ENCODE measurements at regions not wholly inside any gene's neighbourhood (a gene's known extent, or its start where the extent isn't known, plus 50 kb on each side); places are given as distances from the start of the nearest gene placed in this dataset.
"Not testable (repeated sequence)": the region's sequence is repeated elsewhere in the genome, so short reads cannot be mapped to it uniquely, and the experiment has no call there.

DNA sequence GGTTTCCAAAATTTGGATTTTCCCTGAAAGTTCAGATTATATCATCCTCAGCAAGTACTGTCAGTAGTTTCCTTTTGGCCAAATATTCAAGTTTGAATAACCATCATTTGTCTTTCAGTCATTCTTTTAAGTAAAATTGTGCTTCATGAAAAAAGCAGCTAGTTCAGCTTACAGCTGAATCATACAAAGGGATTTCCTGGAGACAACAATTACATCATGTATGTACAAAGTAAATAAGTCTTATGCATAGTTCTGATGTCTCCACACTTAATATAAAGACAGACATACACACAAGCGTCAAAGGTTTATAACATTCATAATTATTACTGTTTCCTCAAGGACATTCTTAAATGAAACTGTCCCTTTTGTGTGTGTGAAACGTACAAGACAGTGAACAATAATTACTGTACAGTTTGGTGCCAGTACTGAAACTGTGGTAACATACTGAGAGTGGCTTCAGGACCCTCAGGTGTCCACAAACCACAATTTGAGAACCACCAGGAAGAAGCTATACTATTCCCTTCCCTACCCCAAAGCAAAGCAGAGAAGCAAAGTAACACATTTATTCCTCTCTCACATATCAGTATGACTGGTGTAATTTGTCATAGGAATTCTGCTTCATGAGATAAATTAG lies 746.6 kb downstream of the TAF11L14 start:
- no peak for DNase-seq

DNA sequence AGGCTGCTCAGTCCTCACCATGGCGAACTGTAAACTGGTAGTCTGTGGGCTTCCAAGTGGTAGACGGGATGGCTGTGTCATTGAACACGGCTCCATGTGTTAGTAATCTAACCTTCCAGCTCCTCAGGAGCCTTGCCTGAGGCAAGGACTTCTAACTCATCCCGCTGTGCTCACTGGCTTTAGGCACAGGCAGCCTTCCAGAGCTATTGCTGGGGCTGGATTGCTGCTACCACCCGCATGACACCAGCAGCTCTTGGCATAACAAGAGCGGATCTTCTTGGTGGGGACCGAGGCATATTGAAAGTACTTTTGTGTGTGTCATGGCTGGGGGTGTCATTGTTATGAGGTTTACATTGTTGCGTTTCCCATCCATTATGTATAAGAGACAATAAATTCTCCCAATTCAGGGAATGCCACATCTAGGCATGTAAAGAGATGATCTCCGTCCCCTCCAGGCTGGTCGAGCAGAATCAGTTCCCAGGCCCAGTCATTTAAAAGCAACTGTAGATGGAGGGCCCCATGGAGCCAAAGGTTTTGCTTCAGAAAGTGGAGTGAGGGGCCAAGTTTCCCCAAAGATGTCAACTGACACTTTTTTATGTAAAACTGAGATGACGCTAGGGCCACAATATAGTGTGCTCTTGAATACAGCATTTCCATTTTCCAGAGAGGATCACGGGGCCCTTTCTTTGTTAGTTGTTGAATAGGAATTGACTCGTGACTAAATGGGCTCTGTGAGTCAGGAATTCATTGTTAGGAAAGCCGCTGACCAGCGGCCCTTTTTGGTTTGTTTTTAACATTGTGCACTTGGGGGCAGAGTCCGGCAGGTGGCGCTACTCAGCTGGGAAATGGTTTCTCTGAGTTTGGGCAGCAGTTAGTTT lies 759.5 kb downstream of the TAF11L14 start:
- DNase-seq, result no peak

DNA sequence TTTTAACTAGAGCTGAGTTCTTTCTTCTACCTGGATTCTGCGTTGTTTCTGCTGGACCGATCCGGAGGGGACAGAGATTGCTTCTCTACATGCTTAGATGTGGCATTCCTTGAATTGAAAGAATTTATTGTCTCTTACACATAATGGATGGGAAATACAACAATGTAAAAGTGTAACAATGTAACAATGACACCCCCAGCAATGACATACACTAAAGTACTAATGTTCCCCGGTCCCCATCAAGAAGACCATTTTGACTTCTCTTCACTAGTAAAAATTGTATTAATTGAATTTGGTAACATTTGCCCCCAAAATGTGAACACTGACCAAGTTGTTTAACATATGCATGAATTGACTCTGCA lies 760.2 kb downstream of the TAF11L14 start:
- no peak for DNase-seq

DNA sequence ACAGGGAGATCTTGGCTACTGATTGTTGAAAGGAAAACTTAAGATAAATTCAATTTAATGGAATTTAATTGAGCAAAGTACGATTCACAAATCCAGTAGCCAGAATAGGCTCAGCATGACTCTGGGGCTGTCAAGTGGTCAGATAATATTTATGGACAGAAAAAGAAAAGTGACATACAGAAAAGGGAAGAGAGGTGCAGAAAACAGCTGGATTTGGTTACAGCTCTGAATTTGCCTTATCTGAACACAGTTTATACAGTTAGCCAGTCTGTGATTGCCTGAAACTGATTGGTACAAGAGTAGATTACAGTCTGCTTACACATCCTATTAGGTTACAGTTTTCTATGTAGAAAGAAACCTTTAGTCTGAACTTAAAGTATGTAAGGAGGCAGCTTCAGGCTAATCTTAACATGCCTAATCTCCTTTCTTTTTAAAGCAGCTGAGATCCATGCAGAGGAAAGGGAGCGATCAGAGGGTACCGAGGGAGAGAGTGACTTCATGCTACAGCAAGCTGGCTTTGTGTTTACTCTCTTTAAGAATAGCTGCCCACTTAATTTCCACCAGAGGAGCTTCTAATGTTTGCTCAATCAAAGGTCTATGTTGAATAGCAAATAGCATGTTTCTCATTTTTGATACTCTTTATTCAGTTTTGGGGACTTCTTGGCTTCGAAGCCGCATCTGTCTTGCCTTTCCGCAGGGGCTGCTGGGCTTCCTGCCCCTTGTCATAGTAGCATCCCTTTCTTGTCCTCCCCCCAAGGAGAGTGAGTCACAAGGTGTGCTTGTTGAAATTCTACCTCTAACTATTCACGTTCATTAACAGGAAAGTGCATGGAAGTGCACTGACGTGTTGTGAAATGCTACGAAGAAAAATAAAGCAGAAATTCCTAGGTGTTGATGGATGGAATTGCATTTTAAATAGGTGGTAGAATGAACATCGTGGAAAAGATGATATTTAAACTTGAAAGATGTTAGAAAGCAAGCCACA lies 761.2 kb downstream of the TAF11L14 start:
- no peak for DNase-seq

DNA sequence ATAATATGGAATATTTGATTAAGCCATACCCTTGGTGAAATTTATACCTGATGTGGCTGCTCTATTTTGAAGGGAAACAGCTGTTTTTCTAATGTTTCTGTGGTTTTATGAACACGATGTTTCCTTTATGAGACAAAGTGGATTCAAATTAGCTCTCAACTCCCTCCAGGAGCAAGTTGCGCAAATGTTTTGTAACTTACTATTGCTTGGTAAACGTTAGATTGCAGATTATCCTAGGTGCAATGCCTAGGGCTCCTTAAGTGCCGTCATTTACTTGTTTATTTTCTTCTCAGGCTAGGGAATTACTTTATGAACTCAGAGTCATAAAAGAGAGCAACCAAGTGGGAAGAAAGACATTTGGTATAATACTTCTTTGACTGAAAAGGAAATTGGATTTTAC lies 763.1 kb downstream of the TAF11L14 start:
- DNase-seq, result no peak

DNA sequence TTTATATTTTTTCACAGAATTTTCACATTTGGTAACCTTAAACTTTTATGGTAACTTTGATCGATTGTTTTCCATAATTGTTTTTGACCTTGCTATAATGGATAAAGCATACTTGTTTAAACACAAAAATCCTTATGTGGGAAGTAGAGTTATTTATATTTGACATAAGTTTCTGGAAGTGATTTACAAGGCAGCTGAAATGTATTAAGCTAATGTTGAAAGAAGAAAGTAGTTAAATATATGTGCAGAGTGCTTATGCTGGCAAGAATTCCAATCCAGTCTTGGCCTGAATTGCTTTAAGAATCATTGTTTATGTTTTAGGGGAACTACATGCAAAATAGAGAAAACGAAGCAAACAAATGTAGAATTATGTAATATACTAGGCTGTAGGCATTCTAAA lies 763.6 kb downstream of the TAF11L14 start:
- DNase-seq, result no peak

DNA sequence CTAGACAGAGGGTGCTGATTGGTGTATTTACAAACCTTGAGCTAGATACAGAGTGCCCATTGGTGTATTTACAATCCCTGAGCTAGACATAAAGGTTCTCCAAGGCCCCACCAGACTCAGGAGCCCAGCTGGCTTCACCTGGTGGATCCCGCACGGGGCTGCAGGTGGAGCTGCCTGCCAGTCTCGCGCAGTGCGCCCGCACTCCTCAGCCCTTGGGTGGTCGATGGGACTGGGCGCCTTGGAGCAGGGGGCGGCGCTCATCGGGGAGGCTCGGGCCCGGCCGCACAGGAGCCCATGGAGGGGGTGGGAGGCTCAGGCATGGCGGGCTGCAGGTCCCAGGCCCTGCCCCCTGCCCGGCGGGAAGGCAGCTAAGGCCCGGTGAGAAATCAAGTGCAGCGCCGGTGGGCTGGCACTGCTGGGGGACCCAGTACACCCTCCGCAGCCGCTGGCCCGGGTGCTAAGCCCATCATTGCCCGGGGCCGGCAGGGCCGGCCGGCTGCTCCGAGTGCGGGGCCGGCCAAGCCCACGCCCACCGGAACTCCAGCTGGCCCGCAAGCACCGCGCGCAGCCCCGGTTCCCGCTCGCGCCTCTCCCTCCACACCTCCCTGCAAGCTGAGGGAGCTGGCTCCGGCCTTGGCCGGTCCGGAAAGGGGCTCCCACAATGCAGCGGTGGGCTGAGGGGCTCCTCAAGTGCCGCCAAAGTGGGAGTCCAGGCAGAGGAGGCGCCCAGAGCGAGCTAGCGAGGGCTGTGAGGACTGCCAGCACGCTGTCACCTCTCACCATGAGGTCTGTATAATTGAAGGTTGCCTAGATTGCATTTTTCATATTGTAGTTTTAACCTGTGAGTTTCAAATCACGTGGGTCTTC lies 765.4 kb downstream of the TAF11L14 start:
- not testable (repeated sequence) for DNase-seq

DNA sequence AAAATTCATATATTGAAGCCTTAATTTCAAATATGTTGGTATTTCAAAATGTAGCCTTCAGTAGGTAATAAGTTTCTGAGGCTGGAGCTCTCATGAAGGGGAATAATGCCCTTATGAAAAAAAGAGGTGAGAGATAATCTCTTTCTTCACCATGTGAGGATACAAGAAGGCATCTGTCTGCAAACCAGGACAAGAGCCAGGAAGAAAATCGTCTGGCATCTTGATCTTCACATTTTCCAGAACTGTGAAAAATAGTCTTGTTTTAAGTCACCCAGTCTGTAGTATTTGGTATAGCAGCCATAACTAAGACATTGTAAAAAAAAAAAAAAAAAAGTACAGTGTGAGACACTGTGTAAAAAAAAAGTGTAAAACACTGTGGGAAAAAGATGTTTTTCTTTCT lies 768.9 kb downstream of the TAF11L14 start:
- no peak for DNase-seq

DNA sequence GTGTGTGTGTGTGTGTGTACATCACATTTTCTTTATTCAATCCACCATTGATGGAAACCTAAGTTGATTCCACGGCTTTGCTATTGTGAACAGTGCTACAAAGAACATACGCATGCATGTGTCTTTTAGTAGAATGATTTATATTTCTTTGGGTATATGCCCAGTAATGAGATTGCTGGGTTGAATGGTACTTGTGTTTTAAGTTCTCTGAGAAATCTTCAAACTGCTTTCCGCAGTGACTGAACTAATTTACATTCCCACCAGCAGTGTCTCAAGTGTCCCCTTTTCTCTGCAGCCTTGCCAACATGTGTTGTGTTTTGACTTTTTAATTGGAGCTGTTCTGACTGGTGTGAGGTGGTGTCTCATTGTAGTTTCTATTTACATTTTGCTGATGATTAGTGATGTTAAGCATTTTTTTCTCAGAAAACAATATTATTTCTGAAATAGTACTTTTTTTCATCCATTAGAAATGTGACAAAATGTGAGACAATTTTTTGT lies 769.7 kb downstream of the TAF11L14 start:
- no peak for DNase-seq

DNA sequence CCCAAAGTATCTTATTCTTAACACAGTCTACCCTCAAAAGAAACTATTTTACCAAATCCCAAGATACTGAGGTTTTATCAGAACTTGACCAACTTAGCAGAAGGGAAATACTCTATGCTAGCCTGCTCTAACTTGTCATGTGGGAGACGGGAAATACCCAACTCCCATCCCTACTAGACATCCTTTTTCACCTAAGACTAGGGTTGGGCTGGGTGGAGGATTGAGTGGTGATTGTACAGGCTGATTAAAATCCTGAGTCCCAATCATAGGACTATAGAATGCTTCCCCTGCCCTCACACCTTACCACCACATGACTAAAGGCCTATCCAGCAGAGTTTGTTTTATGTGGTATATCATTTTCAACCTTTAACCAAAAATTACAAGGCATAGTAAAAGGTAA lies 786.5 kb downstream of the TAF11L14 start:
- no peak for DNase-seq

DNA sequence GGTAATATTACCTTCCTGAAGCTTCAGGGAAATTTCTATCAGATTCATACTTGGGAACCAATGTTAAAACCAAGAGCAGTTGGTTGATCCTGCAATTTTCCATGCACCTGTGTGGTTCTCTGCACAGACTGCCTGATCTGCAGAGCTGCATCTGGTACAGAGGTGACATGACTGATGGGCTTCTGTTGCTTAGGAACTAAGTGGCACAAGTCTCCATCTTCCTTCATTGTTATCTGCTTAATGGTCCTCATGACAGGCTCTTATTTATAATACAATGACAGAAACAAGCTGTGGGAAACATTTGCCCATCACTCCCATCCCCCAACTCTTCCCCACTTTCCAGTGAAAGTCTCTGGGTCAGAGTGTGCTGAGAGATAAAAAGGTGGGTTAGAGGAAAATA lies 799.1 kb downstream of the TAF11L14 start:
- no peak for DNase-seq

DNA sequence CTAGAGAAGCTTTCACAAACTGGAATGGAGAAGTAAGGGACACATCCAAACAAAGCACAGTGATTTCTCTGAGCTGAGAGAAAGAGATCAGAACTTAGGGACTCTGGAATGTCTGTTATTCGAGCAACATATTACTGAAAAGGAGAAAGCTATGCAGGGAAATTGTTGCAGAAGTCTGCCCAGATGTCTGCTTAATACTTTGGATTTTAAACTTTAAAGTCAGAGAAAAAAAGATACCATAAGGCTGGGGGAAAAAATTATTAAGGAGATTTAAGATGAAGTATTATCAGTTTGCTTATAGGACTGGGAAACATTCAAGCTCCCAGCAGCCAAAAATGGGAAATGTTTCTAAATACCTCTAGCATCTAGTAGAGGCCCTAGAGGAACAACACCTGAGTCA lies 803.9 kb downstream of the TAF11L14 start:
- DNase-seq, result no peak

DNA sequence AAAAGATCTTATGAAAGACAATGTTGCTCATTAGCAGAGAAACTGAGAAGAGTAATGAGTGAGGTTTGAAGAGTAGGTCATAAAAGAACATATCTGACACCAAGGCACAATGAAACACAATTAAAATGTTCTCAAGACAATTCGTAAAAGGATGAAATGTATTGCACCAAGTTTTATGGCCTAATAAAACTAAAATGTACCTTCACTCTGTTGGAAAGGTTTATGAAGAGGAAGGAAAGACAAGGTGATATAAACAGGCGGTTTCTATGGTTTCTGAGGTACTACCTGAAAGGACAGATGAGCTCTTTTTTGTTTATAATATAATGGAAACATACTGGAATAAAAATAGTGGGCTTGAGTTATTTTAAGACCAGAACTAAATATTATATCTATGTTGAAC lies 821.3 kb downstream of the TAF11L14 start:
- DNase-seq, result no peak

DNA sequence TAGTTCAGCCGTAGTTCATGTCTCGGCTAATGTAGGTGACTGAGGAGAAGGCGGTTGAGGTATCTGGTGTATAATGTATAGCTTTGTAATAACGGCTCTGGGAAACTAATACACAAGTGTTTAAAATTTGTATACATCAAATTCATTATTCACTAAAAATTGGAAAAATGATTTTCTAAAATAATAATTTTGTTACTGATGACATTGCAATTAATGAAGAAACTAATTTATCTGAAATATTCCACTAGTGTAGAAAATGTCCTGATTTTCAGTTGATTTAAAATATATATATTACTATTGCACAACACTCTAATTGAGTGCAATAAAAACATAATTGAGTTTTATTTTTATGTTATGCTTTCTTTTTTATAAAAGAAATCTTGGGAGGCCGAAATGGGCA lies 823.0 kb downstream of the TAF11L14 start:
- no peak for DNase-seq

DNA sequence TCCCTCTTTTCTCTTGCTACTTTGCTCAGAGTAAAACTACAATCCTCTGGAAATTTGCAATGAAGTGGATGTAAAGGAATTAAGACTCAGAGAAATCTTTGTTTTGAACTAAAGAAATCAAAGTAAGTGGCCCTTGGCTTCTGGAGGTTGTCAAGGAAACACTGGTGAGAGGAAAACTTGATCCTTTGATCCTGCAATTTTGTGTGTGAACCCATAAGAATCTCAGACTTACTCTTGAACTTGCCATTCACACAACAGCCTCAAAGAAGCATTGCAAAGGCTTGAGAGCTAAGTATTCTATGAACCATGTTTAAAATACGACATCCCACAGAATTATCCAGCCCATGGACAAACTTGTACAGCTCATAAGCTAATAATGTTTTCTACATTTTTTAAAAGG lies 827.5 kb downstream of the TAF11L14 start:
- DNase-seq, result no peak

DNA sequence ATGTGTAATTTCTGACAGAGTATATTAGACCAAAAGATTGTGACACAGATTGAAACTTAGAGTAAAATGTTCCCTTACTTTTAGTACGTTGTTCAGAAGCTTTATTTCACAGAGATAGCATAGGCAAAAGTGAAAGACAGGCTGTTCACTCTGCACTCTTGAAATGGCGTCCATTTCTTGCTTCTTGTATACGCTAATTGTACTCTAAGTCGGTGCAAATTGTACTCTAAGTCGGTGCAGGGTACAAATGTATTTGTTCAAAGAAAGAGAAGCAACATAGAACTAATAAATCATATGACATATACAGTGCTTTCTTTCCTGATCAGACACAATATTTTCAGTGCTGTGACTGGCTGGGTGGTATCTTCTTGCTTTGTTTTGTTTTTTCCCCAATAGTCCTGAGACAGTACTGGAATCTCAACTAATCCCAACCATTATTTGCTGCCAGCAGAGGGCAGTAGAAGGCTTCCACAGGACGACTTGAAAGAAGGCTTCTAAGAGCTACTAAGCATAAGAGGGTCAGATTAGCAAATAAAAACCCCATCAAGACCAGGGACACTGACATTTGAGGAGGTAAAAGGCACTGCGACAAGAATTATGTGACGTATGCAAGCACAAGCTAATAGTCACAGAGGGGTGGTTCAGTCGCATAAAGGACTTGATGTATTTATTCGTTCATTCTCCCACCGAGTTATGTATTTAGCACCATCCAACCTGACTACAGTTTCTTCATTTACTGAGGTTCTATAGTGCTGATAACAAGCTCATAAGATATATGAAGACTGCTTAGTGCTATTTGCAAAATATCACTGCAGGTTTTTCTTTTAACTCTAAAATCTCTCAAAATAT lies 831.8 kb downstream of the TAF11L14 start:
- DNase-seq, result peak; percentile 3

DNA sequence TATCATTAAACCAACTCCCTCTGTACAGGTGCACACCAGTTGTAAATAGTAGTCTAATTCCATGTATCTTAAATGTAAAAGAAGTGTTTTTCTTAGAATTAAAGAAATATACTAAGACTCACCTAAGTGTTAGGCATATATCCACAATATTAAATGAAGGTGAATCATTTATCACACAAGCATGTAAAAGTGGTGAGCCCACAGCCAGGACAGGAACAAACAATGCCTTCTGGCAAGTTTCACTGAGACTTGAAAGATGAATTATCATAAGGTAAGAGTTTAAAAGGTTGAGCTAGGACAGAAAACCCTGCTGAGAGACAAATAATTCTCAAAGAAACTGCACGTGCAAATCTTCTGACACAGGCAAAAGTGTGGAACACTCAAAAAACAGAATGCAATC lies 832.5 kb downstream of the TAF11L14 start:
- no peak for DNase-seq

DNA sequence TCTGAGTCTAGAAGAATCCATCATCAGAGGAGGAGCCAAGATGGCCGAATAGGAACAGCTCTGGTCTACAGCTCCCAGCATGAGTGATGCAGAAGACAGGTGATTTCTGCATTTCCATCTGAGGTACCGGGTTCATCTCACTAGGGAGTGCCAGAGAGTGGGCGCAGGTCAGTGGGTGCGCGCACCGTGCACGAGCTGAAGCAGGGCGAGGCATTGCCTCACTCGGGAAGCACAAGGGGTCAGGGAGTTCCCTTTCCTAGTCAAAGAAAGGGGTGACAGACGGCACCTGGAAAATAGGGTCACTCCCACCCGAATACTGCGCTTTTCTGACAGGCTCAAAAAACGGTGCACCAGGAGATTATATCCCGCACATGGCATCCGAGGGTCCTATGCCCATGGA lies 837.5 kb downstream of the TAF11L14 start:
- DNase-seq, result not testable (repeated sequence)

DNA sequence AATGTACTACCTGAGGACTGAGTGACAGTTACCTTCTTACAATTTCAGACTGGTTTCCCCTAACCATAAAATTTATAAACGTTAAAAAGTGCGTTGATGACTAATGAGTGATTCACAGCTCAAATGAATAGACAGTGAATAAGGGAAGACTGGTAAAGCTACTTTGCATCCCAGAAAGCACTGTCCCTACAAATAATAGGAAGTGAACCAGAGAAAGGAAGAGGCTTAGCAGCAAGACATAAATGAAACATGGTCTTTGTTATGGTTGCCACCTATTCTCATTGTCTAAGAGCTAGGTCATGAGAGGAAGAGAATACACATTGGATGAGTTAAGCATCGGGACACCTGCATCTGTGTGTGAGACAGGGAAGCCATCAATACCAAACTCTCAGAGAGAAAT lies 849.2 kb downstream of the TAF11L14 start:
- no peak for DNase-seq

DNA sequence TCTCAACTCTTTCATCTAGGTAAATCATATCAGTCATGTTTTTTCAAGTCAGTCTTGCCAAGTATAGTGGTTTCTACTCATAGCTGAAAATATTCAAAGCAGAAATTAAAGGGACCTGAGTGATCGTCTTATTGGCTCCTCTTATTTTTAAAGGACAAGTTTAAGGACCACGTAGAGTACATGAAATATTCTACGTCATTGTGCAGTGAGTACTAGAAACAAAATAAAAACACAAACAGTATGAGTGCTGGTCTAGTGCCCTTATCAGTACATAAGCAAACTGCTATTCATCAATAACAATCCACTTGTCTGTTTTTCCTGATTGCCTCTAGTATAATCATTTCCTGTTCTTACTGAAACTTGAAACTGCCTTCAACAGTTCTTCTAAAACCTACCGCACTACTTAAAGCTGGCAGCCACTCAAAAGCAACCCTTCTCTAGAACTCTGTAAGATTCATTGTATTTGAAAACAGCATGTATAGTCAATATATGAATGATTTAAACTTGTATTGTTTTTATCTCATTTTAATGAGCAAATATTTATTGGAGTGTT lies 853.7 kb downstream of the TAF11L14 start:
- DNase-seq, result no peak

DNA sequence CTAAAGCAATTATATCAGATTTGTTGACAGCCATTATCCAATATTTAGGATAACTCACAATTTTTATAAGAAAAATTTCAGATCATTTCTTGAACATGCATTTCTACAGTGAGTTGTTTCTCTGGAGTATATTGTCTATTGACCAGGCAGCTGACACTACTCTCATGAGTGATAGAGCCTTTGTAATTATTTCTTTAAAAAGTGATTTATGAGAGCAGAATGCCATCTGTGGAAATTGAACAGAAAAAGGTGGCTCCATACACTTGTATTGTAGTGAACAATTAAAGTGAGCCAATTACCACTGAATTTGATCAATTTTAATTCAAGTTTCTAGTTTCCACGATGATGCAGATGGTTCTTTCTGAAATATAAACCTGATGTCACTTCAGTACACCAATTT lies 855.4 kb downstream of the TAF11L14 start:
- DNase-seq, result no peak
